OCI-LY3 (cell line): ENCODE measurements at regions not wholly inside any gene's neighbourhood (a gene's known extent, or its start where the extent isn't known, plus 50 kb on each side); places are given as distances from the start of the nearest gene placed in this dataset.

ENCODE experiments used
- EZH2phosphoT487 ChIP-seq: fragments of 200-600 bp; shearing (Covaris generic); IDR thresholded peaks from 2 replicates; pipeline ENCODE4 v1.6.1; 2018; ENCODE audit warnings: antibody characterized with exemption, mixed run types, low read depth
- TF ChIP-seq, protein P1 (sequence below): fragments of 200-600, 300-600 bp; sonication (generic); IDR thresholded peaks from 2 replicates; pipeline ENCODE4 v1.5.1; 2014; ENCODE audit warnings: antibody characterized with exemption, low read length, low read depth

DNA sequence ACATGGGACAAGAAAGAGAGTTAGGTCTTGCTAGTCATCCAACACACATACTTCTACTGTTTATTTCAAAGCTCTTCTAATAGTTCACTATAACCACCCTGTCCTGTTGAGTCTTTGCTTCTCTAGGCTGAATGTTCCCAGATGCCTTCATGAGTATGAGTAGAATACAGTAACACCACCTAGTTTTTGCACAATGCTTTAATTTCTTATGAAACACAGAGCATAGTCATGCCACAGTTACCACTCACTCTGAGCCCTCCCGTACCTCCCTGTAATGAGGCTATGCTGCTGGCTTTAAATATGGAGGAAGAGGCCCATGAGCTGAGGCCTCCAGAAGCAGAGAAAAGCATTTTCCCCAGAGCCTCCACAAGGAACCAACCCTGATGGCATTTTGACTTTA, 75.0 kb upstream of the SLC1A3 start:
- TF ChIP-seq, protein P1, sequence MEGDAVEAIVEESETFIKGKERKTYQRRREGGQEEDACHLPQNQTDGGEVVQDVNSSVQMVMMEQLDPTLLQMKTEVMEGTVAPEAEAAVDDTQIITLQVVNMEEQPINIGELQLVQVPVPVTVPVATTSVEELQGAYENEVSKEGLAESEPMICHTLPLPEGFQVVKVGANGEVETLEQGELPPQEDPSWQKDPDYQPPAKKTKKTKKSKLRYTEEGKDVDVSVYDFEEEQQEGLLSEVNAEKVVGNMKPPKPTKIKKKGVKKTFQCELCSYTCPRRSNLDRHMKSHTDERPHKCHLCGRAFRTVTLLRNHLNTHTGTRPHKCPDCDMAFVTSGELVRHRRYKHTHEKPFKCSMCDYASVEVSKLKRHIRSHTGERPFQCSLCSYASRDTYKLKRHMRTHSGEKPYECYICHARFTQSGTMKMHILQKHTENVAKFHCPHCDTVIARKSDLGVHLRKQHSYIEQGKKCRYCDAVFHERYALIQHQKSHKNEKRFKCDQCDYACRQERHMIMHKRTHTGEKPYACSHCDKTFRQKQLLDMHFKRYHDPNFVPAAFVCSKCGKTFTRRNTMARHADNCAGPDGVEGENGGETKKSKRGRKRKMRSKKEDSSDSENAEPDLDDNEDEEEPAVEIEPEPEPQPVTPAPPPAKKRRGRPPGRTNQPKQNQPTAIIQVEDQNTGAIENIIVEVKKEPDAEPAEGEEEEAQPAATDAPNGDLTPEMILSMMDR, result no peak
- TF ChIP-seq EZH2phosphoT487, result no peak
